Smooth muscle cell (in vitro differentiated cells): ENCODE measurements at regions not wholly inside any gene's neighbourhood (a gene's known extent, or its start where the extent isn't known, plus 50 kb on each side); places are given as distances from the start of the nearest gene placed in this dataset.

Experiments
- DNase-seq: peaks from one replicate; lab custom pipeline; 2025; ENCODE audit not compliant: unreplicated experiment; lab: John Stamatoyannopoulos, UW
- H2AFZ ChIP-seq: fragments of 200-600 bp; sonication (generic); 2 replicates; pipeline ENCODE4 v1.6.0; 2016; ENCODE audit warnings: antibody characterized with exemption, low read depth, mild to moderate bottlenecking
- H3F3A ChIP-seq: fragments of 200-600 bp; sonication (generic); 2 replicates; pipeline ENCODE4 v1.6.0; 2017; ENCODE audit warnings: antibody characterized with exemption, low read depth
- H3K27ac ChIP-seq: fragments of 200-600 bp; sonication (generic); 2 replicates; pipeline ENCODE4 v1.5.1; 2016; ENCODE audit warnings: low read depth, mild to moderate bottlenecking
- H3K27me3 ChIP-seq: fragments of 200-600 bp; sonication (generic); 2 replicates; pipeline ENCODE4 v1.6.1; 2016; ENCODE audit warnings: low read depth, mild to moderate bottlenecking
- H3K36me3 ChIP-seq: fragments of 200-600 bp; sonication (generic); 2 replicates; pipeline ENCODE4 v1.5.1; 2016; ENCODE audit warnings: low read depth
- H3K4me1 ChIP-seq: fragments of 200-600 bp; sonication (generic); 2 replicates; pipeline ENCODE4 v1.5.1; 2016; ENCODE audit warnings: low read depth
- H3K4me2 ChIP-seq: fragments of 200-600 bp; sonication (generic); 2 replicates; pipeline ENCODE4 v1.6.0; 2016; ENCODE audit warnings: mild to moderate bottlenecking
- H3K4me3 ChIP-seq: fragments of 200-600 bp; sonication (generic); 2 replicates; pipeline ENCODE4 v1.5.1; 2016; ENCODE audit warnings: mild to moderate bottlenecking
- H3K79me2 ChIP-seq: fragments of 200-600 bp; sonication (generic); 2 replicates; pipeline ENCODE4 v1.6.0; 2016; ENCODE audit warnings: low read depth, mild to moderate bottlenecking
- H3K9ac ChIP-seq: fragments of 200-600 bp; sonication (generic); 2 replicates; pipeline ENCODE4 v1.6.0; 2016; ENCODE audit warnings: low read depth
- H3K9me3 ChIP-seq: fragments of 200-600 bp; sonication (generic); replicated peaks from 2 replicates; pipeline ENCODE4 v1.5.1; 2016; ENCODE audit warnings: low read depth
- H4K20me1 ChIP-seq: fragments of 200-600 bp; sonication (generic); 2 replicates; pipeline ENCODE4 v1.6.0; 2016; ENCODE audit warnings: low read depth
- WGBS: methylation state at CpG from one replicate; pipeline ENCODE4 v1.1.7; 2016; ENCODE audit warnings: low lambda C conversion rate; 5-methylcytosine and 5-hydroxymethylcytosine counted together
- TF ChIP-seq, protein P1 (sequence below): fragments of 200-600 bp; sonication (generic); IDR thresholded peaks from 2 replicates; pipeline ENCODE4 v1.5.1; 2017; ENCODE audit warnings: borderline replicate concordance, mild to moderate bottlenecking, antibody characterized with exemption; ENCODE audit not compliant: insufficient read depth, poor library complexity, severe bottlenecking

DNA sequence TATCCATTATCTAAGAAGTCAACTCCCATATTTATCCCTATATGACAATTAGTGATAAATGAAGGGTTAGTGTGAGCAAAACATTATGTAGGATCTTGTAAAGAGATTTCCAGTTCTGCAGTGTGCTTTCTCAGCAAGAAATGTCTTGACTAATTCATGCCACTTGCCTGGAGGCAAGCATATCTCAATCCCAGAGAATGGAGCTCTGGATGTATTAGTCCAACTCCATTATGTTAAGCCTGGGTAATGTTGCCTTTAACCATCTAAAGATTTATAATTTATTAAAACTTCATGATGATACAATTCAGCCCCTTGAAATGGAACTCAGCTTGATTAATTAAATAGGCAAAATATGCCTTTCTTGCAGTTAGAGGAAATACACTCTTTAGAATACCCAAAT lies 1079.9 kb upstream of the LRRTM3 start:
- Histone ChIP-seq H3K4me2 (peak overlapping the region; percentile 36), H3F3A (no peaks in the 10 kb centered on the region), H3K27ac (no peak overlapping the region), H3K79me2 (no peaks in the 10 kb centered on the region), H3K9me3 (no peaks in the 10 kb centered on the region), H3K4me3 (no peak overlapping the region), H3K36me3 (no peaks in the 10 kb centered on the region), H3K4me1 (no peaks in the 10 kb centered on the region), H4K20me1 (no peaks in the 10 kb centered on the region), H2AFZ (no peak overlapping the region), H3K27me3 (no peaks in the 10 kb centered on the region), H3K9ac (no peak overlapping the region)
- TF ChIP-seq, protein P1, sequence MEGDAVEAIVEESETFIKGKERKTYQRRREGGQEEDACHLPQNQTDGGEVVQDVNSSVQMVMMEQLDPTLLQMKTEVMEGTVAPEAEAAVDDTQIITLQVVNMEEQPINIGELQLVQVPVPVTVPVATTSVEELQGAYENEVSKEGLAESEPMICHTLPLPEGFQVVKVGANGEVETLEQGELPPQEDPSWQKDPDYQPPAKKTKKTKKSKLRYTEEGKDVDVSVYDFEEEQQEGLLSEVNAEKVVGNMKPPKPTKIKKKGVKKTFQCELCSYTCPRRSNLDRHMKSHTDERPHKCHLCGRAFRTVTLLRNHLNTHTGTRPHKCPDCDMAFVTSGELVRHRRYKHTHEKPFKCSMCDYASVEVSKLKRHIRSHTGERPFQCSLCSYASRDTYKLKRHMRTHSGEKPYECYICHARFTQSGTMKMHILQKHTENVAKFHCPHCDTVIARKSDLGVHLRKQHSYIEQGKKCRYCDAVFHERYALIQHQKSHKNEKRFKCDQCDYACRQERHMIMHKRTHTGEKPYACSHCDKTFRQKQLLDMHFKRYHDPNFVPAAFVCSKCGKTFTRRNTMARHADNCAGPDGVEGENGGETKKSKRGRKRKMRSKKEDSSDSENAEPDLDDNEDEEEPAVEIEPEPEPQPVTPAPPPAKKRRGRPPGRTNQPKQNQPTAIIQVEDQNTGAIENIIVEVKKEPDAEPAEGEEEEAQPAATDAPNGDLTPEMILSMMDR, result no peak
- no peak for DNase-seq

DNA sequence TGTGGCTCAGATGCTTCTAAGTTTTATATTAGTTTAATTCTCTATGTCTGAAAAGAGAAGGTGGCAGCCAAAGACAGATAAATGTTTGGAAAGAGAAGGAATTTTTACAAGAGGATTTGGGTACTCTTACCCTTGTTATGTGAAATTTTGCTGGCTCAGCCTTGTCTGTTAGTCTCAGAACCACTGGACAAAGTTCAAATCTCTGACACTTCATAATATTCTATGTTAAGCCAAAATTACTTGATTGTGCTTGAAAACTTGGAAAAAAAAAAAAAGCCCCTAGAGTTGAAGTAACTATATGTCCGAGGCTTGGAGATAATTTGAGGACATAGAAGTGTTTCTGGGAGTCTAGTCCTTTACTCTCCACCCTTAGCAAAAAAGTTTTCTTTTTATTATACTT lies 1079.3 kb upstream of the LRRTM3 start:
- no peaks in the 10 kb centered on the region for H3K79me2 ChIP-seq
- H3K9ac ChIP-seq, result no peak overlapping the region
- 45% methylated on average over 1 of the region's 1 CpG for WGBS
- no peak overlapping the region for H3K27ac ChIP-seq
- H3K4me2 ChIP-seq, result peak overlapping the region; percentile 36
- H3K36me3 ChIP-seq, result no peaks in the 10 kb centered on the region
- H3K27me3 ChIP-seq, result no peaks in the 10 kb centered on the region
- H2AFZ ChIP-seq, result no peak overlapping the region
- no peak overlapping the region for H3K4me3 ChIP-seq
- H3K9me3 ChIP-seq, result no peaks in the 10 kb centered on the region
- DNase-seq, result no peak
- no peaks in the 10 kb centered on the region for H4K20me1 ChIP-seq
- no peaks in the 10 kb centered on the region for H3F3A ChIP-seq
- TF ChIP-seq, protein P1, result no peak
- no peaks in the 10 kb centered on the region for H3K4me1 ChIP-seq

DNA sequence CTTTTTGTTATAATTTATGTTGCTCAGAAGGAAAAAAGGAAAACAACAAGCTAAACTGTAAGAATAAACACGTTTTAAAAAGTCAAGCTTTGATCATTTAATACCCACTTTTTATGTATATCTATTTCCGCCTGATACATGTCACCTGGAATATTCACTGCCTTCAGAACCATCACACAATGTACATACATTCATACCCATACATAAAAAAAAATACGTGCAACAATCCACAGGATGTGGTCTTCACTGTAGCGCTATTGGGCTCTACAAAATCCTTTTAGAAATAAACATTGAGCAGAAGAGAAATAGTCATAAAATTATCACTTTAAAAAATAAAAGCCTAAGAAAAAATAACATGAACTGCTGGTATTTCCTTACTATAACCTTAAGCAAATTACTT lies 1078.9 kb upstream of the LRRTM3 start:
- Histone ChIP-seq H2AFZ (no peak overlapping the region), H4K20me1 (no peaks in the 10 kb centered on the region), H3K27me3 (no peaks in the 10 kb centered on the region), H3K79me2 (no peaks in the 10 kb centered on the region), H3K4me1 (no peaks in the 10 kb centered on the region), H3K4me2 (no peak overlapping the region), H3K9me3 (no peaks in the 10 kb centered on the region), H3F3A (no peaks in the 10 kb centered on the region), H3K27ac (no peak overlapping the region), H3K9ac (no peak overlapping the region), H3K36me3 (no peaks in the 10 kb centered on the region), H3K4me3 (no peak overlapping the region)
- TF ChIP-seq, protein P1, result no peak
- no peak for DNase-seq
- 44% methylated on average over 4 of the region's 4 CpGs for WGBS

DNA sequence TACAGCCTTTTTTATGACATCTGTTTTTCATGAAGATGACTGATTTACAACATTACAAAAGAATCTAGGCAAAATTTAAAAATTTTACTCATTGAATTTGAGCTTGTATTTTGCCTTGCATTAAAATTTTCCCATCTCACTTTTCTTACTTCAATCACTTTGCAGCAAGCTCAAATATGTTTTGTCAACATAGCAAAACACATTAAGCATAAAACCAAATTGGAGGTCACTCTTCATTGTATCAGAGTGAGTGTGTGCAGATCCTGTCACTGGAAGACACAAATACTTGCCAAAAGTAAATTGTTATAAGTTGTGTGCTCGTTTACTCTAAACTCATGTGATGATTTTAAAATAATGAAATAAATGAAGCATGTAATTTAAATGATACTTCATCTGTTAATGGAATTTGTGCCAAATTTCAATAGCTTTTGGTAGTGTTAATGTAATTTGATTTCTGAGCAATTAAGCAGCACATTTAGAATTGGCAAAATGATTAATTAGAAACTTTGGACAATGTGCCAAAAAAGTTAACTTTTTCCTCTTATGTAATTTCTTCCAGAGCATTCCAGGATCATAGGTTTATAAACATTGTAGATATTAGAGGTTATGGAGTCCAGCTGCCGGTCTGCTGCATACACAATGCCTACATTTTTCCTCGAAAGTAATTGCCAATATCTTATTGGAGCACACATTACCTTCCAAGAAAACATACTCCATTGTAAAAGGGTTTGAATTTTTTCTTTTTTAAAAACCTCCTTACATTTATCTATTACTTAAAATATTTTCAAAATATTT lies 1078.2 kb upstream of the LRRTM3 start:
- H3K4me2 ChIP-seq, result no peak overlapping the region
- H3K36me3 ChIP-seq, result no peaks in the 10 kb centered on the region
- H3K4me1 ChIP-seq, result no peaks in the 10 kb centered on the region
- no peak overlapping the region for H3K9ac ChIP-seq
- no peaks in the 10 kb centered on the region for H4K20me1 ChIP-seq
- H3F3A ChIP-seq, result no peaks in the 10 kb centered on the region
- no peak overlapping the region for H3K27ac ChIP-seq
- H3K4me3 ChIP-seq, result no peak overlapping the region
- no peak for DNase-seq
- no peaks in the 10 kb centered on the region for H3K27me3 ChIP-seq
- no peaks in the 10 kb centered on the region for H3K79me2 ChIP-seq
- H2AFZ ChIP-seq, result no peak overlapping the region
- H3K9me3 ChIP-seq, result no peaks in the 10 kb centered on the region
- TF ChIP-seq, protein P1, result no peak
- WGBS, result 83% methylated on average over 3 of the region's 3 CpGs
